HG02885 (cell line): ENCODE measurements at regions not wholly inside any gene's neighbourhood (a gene's known extent, or its start where the extent isn't known, plus 50 kb on each side); places are given as distances from the start of the nearest gene placed in this dataset.

ENCODE experiments used
- ATAC-seq: cut with Tn5 transposase; IDR thresholded peaks from one replicate; pipeline ENCODE4 v1.9.1; 2021; ENCODE audit warnings: mild to moderate bottlenecking; ENCODE audit not compliant: unreplicated experiment, poor library complexity

DNA sequence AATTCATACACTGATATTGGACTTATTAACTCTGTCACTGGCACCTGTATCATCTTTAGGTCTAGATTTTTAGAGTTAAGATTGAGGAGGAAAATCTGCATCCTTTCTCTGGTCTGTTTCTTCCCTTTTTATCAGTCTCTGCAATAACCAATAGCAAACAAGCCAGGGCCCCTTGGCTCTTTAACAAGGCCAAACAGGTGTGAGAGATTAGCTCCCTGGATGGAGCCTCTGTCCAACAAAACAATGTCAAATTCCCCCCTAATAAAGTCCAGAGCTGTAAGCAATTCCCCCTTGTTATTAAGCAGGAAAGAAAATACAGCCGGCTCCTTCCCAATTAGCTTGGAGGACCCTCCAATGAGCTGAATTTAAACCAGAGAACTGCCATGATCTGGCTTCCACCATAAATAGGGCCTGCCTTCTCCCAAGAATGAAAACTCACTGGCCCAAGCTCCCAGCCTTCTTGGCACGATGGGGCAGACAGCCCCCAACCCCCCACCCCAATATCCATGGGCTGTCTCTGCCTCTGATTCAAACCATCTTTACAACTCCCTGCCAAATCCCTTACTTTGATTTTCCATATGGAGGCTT is 56.1 kb upstream of the SOX9 start:
- ATAC-seq: no peak

DNA sequence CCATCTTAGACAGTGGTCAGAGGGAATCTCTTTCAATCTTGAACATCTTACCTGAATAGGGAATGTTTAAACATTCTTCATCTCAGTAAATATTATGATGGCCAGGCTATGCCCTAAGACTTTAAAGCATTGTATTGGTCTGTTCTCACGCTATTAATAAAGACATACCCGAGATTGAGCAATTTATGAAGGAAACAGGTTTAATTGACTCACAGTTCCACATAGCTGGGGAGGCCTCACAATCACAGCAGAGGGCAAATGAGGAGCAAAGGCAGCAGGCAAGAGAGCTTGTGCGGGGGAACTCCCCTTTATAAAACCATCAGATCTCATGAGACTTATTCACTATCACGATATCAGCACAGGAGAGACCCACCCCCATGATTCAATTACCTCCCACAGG is 55.3 kb upstream of the SOX9 start:
- ATAC-seq: no peak

DNA sequence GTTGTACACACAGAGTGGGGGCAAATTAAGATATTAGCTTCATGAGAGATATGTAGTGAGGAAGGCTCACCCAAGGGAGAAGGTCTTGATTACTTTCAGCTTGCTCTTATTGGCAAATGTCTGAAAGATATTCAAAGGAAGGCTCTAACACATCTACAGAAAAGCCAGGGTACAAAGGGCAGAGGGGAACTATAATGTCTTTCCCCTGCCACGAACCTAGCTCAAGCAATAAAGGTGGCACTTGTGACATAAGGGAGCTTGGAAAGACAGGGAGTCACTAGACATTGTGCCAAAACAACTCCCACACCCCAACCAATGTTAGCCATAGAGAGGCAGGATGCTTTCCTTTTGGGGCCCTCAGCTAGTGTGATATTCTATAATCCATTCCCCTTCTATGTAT is 52.2 kb upstream of the SOX9 start:
- no peak for ATAC-seq

DNA sequence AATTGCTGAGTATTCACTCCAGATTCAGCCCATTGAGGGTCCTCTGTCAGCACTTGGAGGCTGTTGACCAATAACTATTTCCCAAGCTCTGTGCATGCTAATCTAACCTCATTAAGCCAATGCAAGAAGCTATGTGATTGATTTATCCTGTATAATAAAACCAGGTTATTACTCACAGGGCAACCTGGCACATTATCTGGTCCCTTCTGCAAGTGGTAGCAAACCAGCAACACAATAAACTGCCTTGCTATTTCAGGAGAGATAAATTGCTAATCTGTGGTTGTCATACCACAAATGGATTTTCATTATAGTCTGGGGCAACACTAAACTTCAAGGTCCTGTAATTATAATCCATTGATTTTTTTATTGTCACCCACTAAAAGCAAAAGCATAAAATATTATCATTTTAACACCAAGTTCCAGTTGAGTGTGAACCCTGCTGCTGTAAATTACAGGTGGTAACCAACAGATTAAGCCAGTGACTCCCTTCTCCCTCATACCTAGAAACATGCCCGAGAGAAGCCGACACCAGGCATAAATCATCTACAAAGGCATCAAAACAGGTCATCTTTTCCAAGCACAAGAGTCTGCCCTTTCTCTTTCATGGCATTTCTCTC is 51.1 kb upstream of the SOX9 start:
- ATAC-seq: no peak
